IMR-90 (cell line): ENCODE measurements at regions not wholly inside any gene's neighbourhood (a gene's known extent, or its start where the extent isn't known, plus 50 kb on each side); places are given as distances from the start of the nearest gene placed in this dataset.
"Not testable (repeated sequence)": the region's sequence is repeated elsewhere in the genome, so short reads cannot be mapped to it uniquely, and the experiment has no call there.

ENCODE experiments used
- ATAC-seq: fragments of 200-7000 bp; cut with Tn5 transposase; 2 replicates; pipeline ENCODE4 v1.9.1; 2020; ENCODE audit warnings: low read depth, mild to moderate bottlenecking, moderate library complexity
- BruUV-seq: library from RNA; stranded (reverse); fragments of 400-500 nt; replicated peaks from 2 replicates; lab custom pipeline; 2021; lab: Mats Ljungman, UMichigan
- CTCF ChIA-PET: fragments of 300-600 bp; formaldehyde crosslinking; extraction: SDS; loops from one replicate; lab custom pipeline; 2021; ENCODE audit warnings: antibody characterized with exemption; lab: Yijun Ruan, JAX
- POLR2A ChIA-PET: fragments of 300-600 bp; sonication (Branson Sonifier 250); formaldehyde crosslinking; loops from one replicate; lab custom pipeline; 2022; ENCODE audit warnings: antibody characterized with exemption; ENCODE audit not compliant: unreplicated experiment; lab: Charles Lee
- DNase-seq: peaks from one replicate; pipeline ENCODE4 v3.0.0; 2013
- H2AFZ ChIP-seq: replicated peaks from 2 replicates; pipeline ENCODE3; 2013; ENCODE audit warnings: low read length, mild to moderate bottlenecking; ENCODE audit not compliant: poor library complexity
- H2AK5ac ChIP-seq: 2 replicates; pipeline ENCODE4 v1.6.1; 2013; ENCODE audit warnings: low read depth, low read length, inconsistent platforms
- H2AK9ac ChIP-seq: replicated peaks from 2 replicates; pipeline ENCODE3; 2013; ENCODE audit warnings: mild to moderate bottlenecking, low read depth, low read length, moderate library complexity; ENCODE audit not compliant: poor library complexity
- H2BK120ac ChIP-seq: 2 replicates; pipeline ENCODE4 v1.6.1; 2013; ENCODE audit warnings: low read depth, low read length, inconsistent platforms
- H2BK15ac ChIP-seq: 3 replicates; pipeline ENCODE4 v1.6.1; 2013; ENCODE audit warnings: low read depth, low read length, inconsistent platforms
- H2BK20ac ChIP-seq: 2 replicates; pipeline ENCODE4 v1.6.1; 2013; ENCODE audit warnings: low read depth, mild to moderate bottlenecking, inconsistent platforms, low read length, moderate library complexity
- H2BK5ac ChIP-seq: 2 replicates; pipeline ENCODE4 v1.6.1; 2013; ENCODE audit warnings: mild to moderate bottlenecking, low read depth, low read length, inconsistent platforms; ENCODE audit not compliant: poor library complexity, severe bottlenecking
- H3K14ac ChIP-seq: replicated peaks from 2 replicates; pipeline ENCODE4 v1.6.1; 2013; ENCODE audit warnings: low read depth, low read length, inconsistent platforms
- H3K18ac ChIP-seq: 2 replicates; pipeline ENCODE4 v1.6.1; 2013; ENCODE audit warnings: low read depth, low read length, control low read depth
- H3K23ac ChIP-seq: 2 replicates; pipeline ENCODE4 v1.6.1; 2013; ENCODE audit warnings: low read depth, low read length, inconsistent platforms
- H3K27ac ChIP-seq: 2 replicates; pipeline ENCODE4 v1.5.1; 2013; ENCODE audit warnings: mild to moderate bottlenecking, control low read depth, low read length; ENCODE audit not compliant: insufficient read depth
- H3K27me3 ChIP-seq: 2 replicates; pipeline ENCODE4 v1.6.1; 2013; ENCODE audit warnings: low read length; ENCODE audit not compliant: control insufficient read depth, insufficient read depth
- H3K36me3 ChIP-seq: 2 replicates; pipeline ENCODE4 v1.6.1; 2013; ENCODE audit warnings: low read length, mixed read lengths; ENCODE audit not compliant: control insufficient read depth, insufficient read depth
- H3K4ac ChIP-seq: 2 replicates; pipeline ENCODE4 v1.6.1; 2013; ENCODE audit warnings: low read depth, low read length, inconsistent platforms
- H3K4me1 ChIP-seq: 2 replicates; pipeline ENCODE4 v1.6.1; 2013; ENCODE audit warnings: low read length, mixed read lengths; ENCODE audit not compliant: control insufficient read depth, insufficient read depth
- H3K4me2 ChIP-seq: 2 replicates; pipeline ENCODE4 v1.6.1; 2013; ENCODE audit warnings: low read depth, mild to moderate bottlenecking, control low read depth, low read length, moderate library complexity
- H3K4me3 ChIP-seq: 2 replicates; pipeline ENCODE4 v1.5.1; 2013; ENCODE audit warnings: low read depth, mild to moderate bottlenecking, control low read depth, low read length, moderate library complexity; ENCODE audit not compliant: insufficient read depth
- H3K56ac ChIP-seq: 2 replicates; pipeline ENCODE4 v1.6.1; 2013; ENCODE audit warnings: low read length, inconsistent platforms; ENCODE audit not compliant: insufficient read depth; ENCODE audit errors: extremely low read depth
- H3K79me1 ChIP-seq, 2 experiments: 2 replicates each; pipeline ENCODE4 v1.6.1; 2013; ENCODE audit warnings: low read length in 2 of 2, inconsistent platforms in 1 of 2, low read depth in 1 of 2
- H3K9ac ChIP-seq: 2 replicates; pipeline ENCODE4 v1.6.1; 2013; ENCODE audit warnings: low read depth, low read length, control low read depth
- H3K9me1 ChIP-seq: 2 replicates; pipeline ENCODE4 v1.6.1; 2013; ENCODE audit warnings: low read length, inconsistent platforms; ENCODE audit not compliant: insufficient read depth
- H3K9me3 ChIP-seq: 2 replicates; pipeline ENCODE4 v1.6.1; 2013; ENCODE audit warnings: low read length; ENCODE audit not compliant: control insufficient read depth, insufficient read depth
- H4K20me1 ChIP-seq: 2 replicates; pipeline ENCODE4 v1.6.1; 2013; ENCODE audit warnings: low read length, inconsistent platforms; ENCODE audit not compliant: insufficient read depth
- H4K5ac ChIP-seq: 2 replicates; pipeline ENCODE4 v1.6.1; 2013; ENCODE audit warnings: mild to moderate bottlenecking, low read depth, low read length, control low read depth
- H4K8ac ChIP-seq, 2 experiments: 2 replicates each; pipeline ENCODE4 v1.6.1; 2013; ENCODE audit warnings: low read depth in 2 of 2, low read length in 2 of 2, control low read depth in 1 of 2, inconsistent platforms in 1 of 2
- H4K91ac ChIP-seq: 2 replicates; pipeline ENCODE4 v1.6.1; 2013; ENCODE audit warnings: low read depth, low read length, inconsistent platforms; ENCODE audit not compliant: insufficient read depth
- ELK1 ChIP-seq: fragments of 150-350 bp; IDR thresholded peaks from 2 replicates; pipeline ENCODE4 v1.6.1; 2016; ENCODE audit warnings: low read depth, mild to moderate bottlenecking, low read length, moderate library complexity, borderline replicate concordance
- FOS ChIP-seq: fragments of 150-350 bp; IDR thresholded peaks from 2 replicates; pipeline ENCODE4 v1.6.1; 2016; ENCODE audit warnings: low read depth, low read length
- MXI1 ChIP-seq: IDR thresholded peaks from 2 replicates; pipeline ENCODE4 v1.6.1; 2012; ENCODE audit warnings: low read depth, mild to moderate bottlenecking, low read length, moderate library complexity, borderline replicate concordance
- NFE2L2 ChIP-seq: fragments of 150-350 bp; IDR thresholded peaks from 2 replicates; pipeline ENCODE4 v1.6.1; 2016; ENCODE audit warnings: low read depth, mild to moderate bottlenecking, low read length
- POLR2A ChIP-seq: IDR thresholded peaks from 2 replicates; pipeline ENCODE4 v1.6.1; 2012; ENCODE audit warnings: mild to moderate bottlenecking, low read depth, low read length
- RAD21 ChIP-seq: IDR thresholded peaks from 2 replicates; pipeline ENCODE4 v1.6.1; 2012; ENCODE audit warnings: low read length, improper control_type of control experiment
- RFX5 ChIP-seq: IDR thresholded peaks from 2 replicates; pipeline ENCODE4 v1.8.0; 2012; ENCODE audit warnings: low read depth, mild to moderate bottlenecking, low read length, moderate library complexity
- WGBS, 2 experiments: methylation state at CpG; one replicate each; pipeline versions ENCODE4 v1.1.5 to v1.1.7; 2013; ENCODE audit warnings: missing lambda C conversion rate in 2 of 2; ENCODE audit not compliant: insufficient read length in 1 of 2; ENCODE audit errors: extremely low coverage in 2 of 2; 5-methylcytosine and 5-hydroxymethylcytosine counted together
- dilution Hi-C: fragments of 300-500 bp; cut with HindIII; formaldehyde crosslinking; loops from one replicate; pipeline ENCODE4 v1.14.3; 2018; ENCODE audit warnings: low sequenced_read_pairs; ENCODE audit not compliant: unreplicated experiment
- in situ Hi-C: fragments of 300-500 bp; cut with MboI; formaldehyde crosslinking; loops from 3 replicates; pipeline ENCODE4 v1.14.3; 2019; ENCODE audit warnings: low sequenced_read_pairs, inconsistent platforms, mixed read lengths
- intact Hi-C: fragments of 100-400 bp; cut with micrococcal nuclease; formaldehyde crosslinking; loops from 2 replicates; pipeline ENCODE4 v1.10.0; 2022
- TF ChIP-seq, protein P1 (sequence below): conservative IDR thresholded peaks from 2 replicates; pipeline ENCODE4 v1.5.1; 2012; ENCODE audit warnings: mild to moderate bottlenecking, low read depth, low read length, improper control_type of control experiment

DNA sequence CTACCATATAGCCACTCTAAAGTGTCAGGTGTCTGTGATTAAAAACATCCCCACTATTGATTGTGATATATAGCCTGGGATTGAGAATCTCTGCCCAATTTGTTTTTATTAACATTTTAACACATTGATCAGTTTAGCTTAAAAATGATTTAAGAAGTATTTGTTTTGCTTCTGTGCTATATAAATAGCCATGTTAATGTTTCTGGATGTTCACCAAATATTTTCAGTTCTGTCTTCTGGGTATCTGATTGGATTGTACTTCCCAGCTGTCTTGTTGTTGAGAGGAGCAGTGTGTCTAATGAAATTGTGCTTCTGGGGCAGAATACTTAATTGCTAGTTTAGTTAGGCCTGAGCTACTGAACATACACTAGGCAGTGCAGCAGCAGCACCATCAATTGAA is 126.6 kb upstream of the TUSC1 start:
- Histone ChIP-seq H3K9me3 (no peaks in the 10 kb centered on the region), H2BK120ac (no peak overlapping the region), H3K9ac (no peak overlapping the region), H2BK20ac (no peak overlapping the region), H3K27ac (no peak overlapping the region), H3K4me1 (no peaks in the 10 kb centered on the region), H4K91ac (no peak overlapping the region), H2AK5ac (no peak overlapping the region), H3K79me1 (no peaks in the 10 kb centered on the region), H2AK9ac (no peak overlapping the region), H2BK15ac (no peak overlapping the region), H3K9me1 (no peaks in the 10 kb centered on the region), H3K27me3 (no peaks in the 10 kb centered on the region), H4K5ac (no peak overlapping the region), H3K4me2 (no peak overlapping the region), H2AFZ (no peak overlapping the region), H3K36me3 (no peaks in the 10 kb centered on the region), H3K4me3 (no peak overlapping the region), H3K14ac (no peak overlapping the region), H3K56ac (no peak overlapping the region), H4K8ac (no peak overlapping the region), H3K4ac (no peak overlapping the region), H3K23ac (no peak overlapping the region), H4K20me1 (no peaks in the 10 kb centered on the region), H3K18ac (no peak overlapping the region), H2BK5ac (no peak overlapping the region)
- ChIA-PET POLR2A (no interaction called here), CTCF (interaction anchor here (1.0 kb wide), 1 partner anchor 11 kb away, joined by 3 read pairs; no protein-coding TSS in a partner anchor)
- intact Hi-C loops (no loop called here), in situ Hi-C loops (no loop called here), dilution Hi-C loops (no loop called here)
- DNase-seq (no peak), ATAC-seq (no peak)
- BruUV-seq: no TSS peak
- no peak for TF ChIP-seq ELK1
- no peak for TF ChIP-seq FOS
- no peak for TF ChIP-seq RFX5
- TF ChIP-seq NFE2L2: no peak
- TF ChIP-seq, protein P1, sequence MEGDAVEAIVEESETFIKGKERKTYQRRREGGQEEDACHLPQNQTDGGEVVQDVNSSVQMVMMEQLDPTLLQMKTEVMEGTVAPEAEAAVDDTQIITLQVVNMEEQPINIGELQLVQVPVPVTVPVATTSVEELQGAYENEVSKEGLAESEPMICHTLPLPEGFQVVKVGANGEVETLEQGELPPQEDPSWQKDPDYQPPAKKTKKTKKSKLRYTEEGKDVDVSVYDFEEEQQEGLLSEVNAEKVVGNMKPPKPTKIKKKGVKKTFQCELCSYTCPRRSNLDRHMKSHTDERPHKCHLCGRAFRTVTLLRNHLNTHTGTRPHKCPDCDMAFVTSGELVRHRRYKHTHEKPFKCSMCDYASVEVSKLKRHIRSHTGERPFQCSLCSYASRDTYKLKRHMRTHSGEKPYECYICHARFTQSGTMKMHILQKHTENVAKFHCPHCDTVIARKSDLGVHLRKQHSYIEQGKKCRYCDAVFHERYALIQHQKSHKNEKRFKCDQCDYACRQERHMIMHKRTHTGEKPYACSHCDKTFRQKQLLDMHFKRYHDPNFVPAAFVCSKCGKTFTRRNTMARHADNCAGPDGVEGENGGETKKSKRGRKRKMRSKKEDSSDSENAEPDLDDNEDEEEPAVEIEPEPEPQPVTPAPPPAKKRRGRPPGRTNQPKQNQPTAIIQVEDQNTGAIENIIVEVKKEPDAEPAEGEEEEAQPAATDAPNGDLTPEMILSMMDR: no peak
- TF ChIP-seq POLR2A: no peak
- TF ChIP-seq RAD21: no peak
- no peak for TF ChIP-seq MXI1

- in situ Hi-C loops, H3K27ac ChIP-seq, H3K9me1 ChIP-seq, H3K36me3 ChIP-seq, H3K4me3 ChIP-seq, CTCF ChIA-PET, H2AK5ac ChIP-seq, H3K9ac ChIP-seq, H4K91ac ChIP-seq, dilution Hi-C loops, H4K5ac ChIP-seq, H3K4me1 ChIP-seq, H4K20me1 ChIP-seq, H3K4ac ChIP-seq, H3K9me3 ChIP-seq, BruUV-seq, H3K4me2 ChIP-seq, H3K79me1 ChIP-seq, POLR2A ChIA-PET, H2BK20ac ChIP-seq, H3K27me3 ChIP-seq, H3K18ac ChIP-seq, H2AFZ ChIP-seq, DNase-seq, H4K8ac ChIP-seq, H2BK15ac ChIP-seq, H2BK5ac ChIP-seq, H3K23ac ChIP-seq, ATAC-seq, intact Hi-C loops, H3K56ac ChIP-seq, H2AK9ac ChIP-seq, H2BK120ac ChIP-seq, H3K14ac ChIP-seq: not testable (repeated sequence)
- no CpG with 5 or more reads among the region's 3 CpGs for WGBS, 2 experiments
Observed at GRCh38 chr9:25801989-25802388, 123.7 kb upstream of the TUSC1 start.
